ENCODE measurements at regions not wholly inside any gene's neighbourhood (a gene's known extent, or its start where the extent isn't known, plus 50 kb on each side); places are given as distances from the start of the nearest gene placed in this dataset.

GRCh38 chr3:105187344-105187743 lies 179.4 kb upstream of the ALCAM start:
- DNase-seq: no peak

- DNase-seq: no peak
Observed at GRCh38 chr3:105195260-105195659, 171.4 kb upstream of the ALCAM start.

GRCh38 chr3:105197863-105198262 lies 168.8 kb upstream of the ALCAM start:
- no peak for DNase-seq

- no peak for DNase-seq
Observed at GRCh38 chr3:105199217-105199616, 167.5 kb upstream of the ALCAM start.

- DNase-seq: no peak
Observed at GRCh38 chr3:105210141-105210540, 156.6 kb upstream of the ALCAM start.

GRCh38 chr3:105214590-105214989 lies 152.1 kb upstream of the ALCAM start:
- DNase-seq: no peak

GRCh38 chr3:105222568-105223093 lies 144.1 kb upstream of the ALCAM start:
- DNase-seq: no peak

GRCh38 chr3:105223815-105224214 lies 142.9 kb upstream of the ALCAM start:
- no peak for DNase-seq

- no peak for DNase-seq
Observed at GRCh38 chr3:105228696-105229095, 138.0 kb upstream of the ALCAM start.

GRCh38 chr3:105232553-105232952 lies 134.2 kb upstream of the ALCAM start:
- no peak for DNase-seq

- no peak for DNase-seq
Observed at GRCh38 chr3:105233010-105233409, 133.7 kb upstream of the ALCAM start.

GRCh38 chr3:105235221-105235620 lies 131.5 kb upstream of the ALCAM start:
- no peak for DNase-seq

GRCh38 chr3:105235785-105236184 lies 130.9 kb upstream of the ALCAM start:
- DNase-seq: no peak

GRCh38 chr3:105238367-105238766 lies 128.3 kb upstream of the ALCAM start:
- no peak for DNase-seq

GRCh38 chr3:105243076-105243475 lies 123.6 kb upstream of the ALCAM start:
- DNase-seq: no peak

- DNase-seq: no peak
Observed at GRCh38 chr3:105246536-105246935, 120.2 kb upstream of the ALCAM start.

GRCh38 chr3:105253225-105253624 lies 113.5 kb upstream of the ALCAM start:
- DNase-seq: no peak

- DNase-seq: no peak
Observed at GRCh38 chr3:105254154-105254553, 112.6 kb upstream of the ALCAM start.

- no peak for DNase-seq
Observed at GRCh38 chr3:105255350-105255749, 111.4 kb upstream of the ALCAM start.

- DNase-seq: no peak
Observed at GRCh38 chr3:105259496-105259895, 107.2 kb upstream of the ALCAM start.

GRCh38 chr3:105260385-105260784 lies 106.3 kb upstream of the ALCAM start:
- DNase-seq: no peak

GRCh38 chr3:105274536-105274935 lies 92.2 kb upstream of the ALCAM start:
- no peak for DNase-seq

- DNase-seq: no peak
Observed at GRCh38 chr3:105274958-105275357, 91.8 kb upstream of the ALCAM start.

- DNase-seq: no peak
Observed at GRCh38 chr3:105277656-105278055, 89.1 kb upstream of the ALCAM start.

- DNase-seq: no peak
Observed at GRCh38 chr3:105278688-105279087, 88.0 kb upstream of the ALCAM start.

GRCh38 chr3:105281989-105282388 lies 84.7 kb upstream of the ALCAM start:
- no peak for DNase-seq

All from activated naive CD4-positive, alpha-beta T cell treated with Interleukin-2 at 50 U/mL for 16 hours (primary cell).